GM18907 (cell line): ENCODE measurements at regions not wholly inside any gene's neighbourhood (a gene's known extent, or its start where the extent isn't known, plus 50 kb on each side); places are given as distances from the start of the nearest gene placed in this dataset.
"Not testable (repeated sequence)": the region's sequence is repeated elsewhere in the genome, so short reads cannot be mapped to it uniquely, and the experiment has no call there.

ENCODE experiments used
- ATAC-seq: cut with Tn5 transposase; IDR thresholded peaks from one replicate; pipeline ENCODE4 v1.9.1; 2021; ENCODE audit warnings: mild to moderate bottlenecking, moderate library complexity; ENCODE audit not compliant: unreplicated experiment

GRCh38 chr6:67689329-67689728, 945.8 kb upstream of the ADGRB3 start:
- no peak for ATAC-seq

DNA sequence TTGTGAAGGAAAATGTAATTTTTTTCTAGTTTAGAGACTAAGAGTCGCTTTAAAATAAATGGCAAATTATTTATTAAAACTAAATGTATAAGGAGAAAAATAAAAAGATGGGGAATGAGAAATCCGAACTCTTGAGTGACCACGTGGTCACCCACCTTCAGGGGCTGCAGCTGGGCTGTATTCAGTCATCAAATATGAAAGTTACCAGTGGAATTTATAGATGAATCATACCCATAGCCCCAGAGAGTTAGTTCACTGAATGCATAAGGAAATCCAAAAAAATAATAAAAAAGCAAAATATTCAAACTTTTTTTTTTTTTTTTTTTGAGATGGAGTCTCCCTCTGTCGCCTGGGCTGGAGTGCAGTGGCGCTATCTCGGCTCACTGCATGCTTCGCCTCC, 947.7 kb upstream of the ADGRB3 start:
- ATAC-seq: no peak

GRCh38 chr6:67686225-67686624, 948.9 kb upstream of the ADGRB3 start:
- not testable (repeated sequence) for ATAC-seq

DNA sequence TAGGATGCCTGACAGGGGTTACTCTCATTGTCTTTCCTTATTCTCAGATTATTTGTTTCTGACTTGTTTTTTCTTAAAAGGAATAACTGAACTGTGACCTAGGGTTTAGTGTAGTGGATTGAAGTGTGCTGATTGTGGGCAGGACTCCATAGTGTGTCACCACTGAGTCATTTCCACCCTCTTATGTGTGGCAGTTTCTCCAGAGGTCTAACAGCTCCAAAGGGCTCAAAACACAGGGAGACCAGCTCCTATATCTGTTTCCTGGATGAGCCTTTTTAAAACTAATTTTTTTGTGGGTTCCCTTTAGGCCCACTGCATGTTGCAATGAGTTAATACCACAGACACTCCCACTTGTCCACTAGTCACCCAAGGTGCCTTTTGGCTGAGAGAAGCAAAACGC, 951.1 kb upstream of the ADGRB3 start:
- ATAC-seq: no peak

DNA sequence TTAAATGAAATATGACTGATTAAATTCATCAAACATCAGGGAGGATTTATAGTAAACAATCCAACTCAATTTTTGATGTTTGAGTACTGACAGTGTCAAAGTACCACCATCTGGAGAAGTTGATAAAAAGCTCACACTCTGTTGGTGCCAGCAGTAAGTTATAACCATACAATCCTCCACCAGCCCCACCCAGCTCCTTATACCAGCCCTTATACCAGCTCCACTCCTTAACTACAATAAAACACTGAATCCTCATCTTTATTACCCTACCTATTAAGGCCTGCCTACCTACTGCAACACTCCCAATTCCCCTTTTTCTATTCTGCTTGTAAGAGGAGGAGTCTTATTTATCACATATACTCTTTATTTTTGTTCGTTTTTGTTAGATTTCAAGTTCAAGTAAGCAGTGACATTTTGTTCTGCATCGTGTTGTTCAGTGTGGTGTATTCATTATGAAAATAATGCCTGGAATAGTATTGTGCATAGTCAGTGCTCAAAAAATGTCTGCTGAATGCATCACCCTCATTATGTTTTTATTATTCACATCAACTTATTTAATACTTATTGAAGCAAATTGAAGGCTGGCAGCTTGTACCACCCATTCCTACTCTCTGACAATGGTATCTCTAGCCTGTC, 954.7 kb upstream of the ADGRB3 start:
- ATAC-seq: no peak

DNA sequence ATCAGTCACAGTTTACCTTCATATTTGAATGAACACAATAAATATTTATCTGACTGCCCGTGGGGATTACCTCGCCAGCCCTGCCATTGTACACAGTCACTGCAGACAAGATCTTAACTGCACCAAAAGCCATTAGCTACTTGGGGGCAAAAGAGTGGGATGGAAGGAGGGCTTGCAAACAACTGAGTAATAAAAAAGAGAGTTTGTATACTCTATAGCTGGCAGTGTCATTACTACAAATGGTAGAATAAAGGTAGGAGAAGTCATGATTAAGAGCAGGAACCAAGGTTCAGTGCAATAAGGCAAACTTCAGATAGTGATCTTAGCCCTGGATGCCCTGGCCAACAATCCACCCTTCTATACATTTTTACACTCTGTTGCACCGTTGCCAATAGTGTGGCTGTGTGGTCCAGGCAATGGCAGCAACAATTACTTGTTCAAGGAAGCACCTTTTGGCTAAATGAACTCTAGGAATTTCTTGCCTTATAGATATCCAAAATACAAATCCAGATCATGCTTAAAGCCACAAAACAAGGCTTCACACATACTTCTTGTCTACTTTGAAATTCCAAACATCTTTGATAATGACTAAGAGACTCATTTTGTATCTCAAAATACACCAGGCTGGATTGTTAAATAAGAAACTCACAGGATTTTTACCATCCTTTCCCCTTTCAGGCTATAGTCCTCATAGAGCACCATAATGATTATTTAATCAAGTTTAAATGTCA, 955.4 kb upstream of the ADGRB3 start:
- no peak for ATAC-seq

DNA sequence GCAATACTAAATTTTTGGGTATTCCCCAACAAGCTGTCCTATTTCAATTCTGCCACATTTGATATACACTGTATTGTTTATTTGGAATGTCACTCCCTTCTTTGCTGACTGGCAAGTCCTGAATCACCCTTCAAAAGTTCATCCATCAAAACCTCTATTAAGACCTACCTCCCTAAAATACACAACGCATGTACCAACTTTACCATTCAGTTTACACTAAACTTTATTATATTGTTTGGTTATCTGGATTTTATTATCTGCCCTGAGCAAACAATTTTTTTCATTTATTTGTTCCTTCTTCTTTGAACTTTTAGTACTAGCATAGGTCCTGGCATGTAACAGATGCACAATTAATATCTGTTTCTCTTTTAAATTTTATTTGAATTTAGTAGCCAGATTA, 958.2 kb upstream of the ADGRB3 start:
- ATAC-seq: no peak

DNA sequence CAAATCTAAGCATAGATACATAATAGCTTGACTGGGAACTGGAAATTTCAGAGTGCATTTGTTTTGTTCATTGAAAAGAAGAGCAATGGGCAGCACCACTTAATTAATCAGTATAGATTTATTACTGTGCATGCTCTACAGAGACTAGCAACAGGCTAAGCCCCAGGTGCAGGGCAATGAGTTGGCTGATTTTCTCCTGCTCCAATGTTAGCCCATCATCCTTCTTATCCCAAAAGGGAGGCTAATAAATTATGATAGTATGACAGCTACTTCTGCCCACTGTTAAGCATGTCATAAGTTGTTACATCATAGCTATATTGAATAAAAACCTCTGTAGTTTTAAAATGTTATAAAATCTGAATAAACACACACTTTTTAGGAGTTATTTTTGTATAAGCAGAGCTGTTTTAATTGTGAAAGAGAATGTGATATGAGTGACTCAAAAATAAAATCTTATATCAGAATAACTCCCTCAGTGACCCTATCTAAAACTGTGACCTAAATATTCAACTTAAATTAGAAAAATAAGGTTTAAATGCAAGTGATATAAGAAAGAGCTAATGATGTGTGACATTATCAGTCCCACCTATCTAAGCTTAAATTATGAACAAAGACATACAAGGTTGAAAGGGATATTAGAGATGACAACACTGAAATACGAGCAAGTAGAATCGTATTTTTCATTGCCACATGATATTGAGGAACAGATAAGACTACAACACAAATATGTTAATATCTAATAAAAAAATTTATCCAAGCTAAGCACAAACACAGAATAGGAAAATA, 967.3 kb upstream of the ADGRB3 start:
- ATAC-seq: no peak

- ATAC-seq: no peak
Measured at GRCh38 chr6:67666177-67666964, 968.7 kb upstream of the ADGRB3 start.

DNA sequence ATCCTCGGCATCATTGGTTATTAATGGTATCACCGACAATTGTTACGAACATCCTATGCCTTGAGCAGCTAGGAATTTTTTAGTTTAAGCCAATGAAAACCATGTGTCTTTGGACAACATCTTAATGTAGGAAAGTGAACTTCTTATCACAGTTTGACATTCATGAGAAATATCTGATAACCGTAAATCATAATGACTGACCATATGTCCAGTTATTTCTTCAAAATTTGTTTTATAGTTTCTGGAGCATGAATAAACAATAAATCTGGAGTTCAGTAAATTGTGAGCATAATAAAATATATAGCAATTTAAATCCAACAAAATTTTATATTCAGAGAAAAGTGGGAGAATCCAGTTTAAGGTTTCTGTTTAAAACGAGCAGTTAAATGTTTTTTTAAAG, 970.1 kb upstream of the ADGRB3 start:
- no peak for ATAC-seq

GRCh38 chr6:67663105-67663895, 971.8 kb upstream of the ADGRB3 start:
- no peak for ATAC-seq

DNA sequence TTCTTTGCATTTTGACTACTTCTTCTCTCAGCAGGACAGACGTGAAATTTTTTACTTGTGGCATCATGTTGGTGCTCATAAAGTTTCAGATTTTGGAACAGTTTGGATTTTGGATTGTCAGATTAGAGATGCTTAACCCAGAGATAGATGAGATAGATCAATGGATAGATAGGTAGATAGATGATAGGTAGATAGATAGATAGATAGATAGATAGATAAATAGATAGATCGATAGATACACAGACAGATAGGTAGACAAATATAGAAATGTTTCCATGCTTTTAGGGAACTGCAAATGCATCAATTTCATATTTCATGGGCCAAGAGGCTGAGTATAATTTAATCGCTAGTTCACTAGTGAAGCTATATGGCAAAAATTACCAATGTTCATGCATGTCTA, 981.5 kb upstream of the ADGRB3 start:
- no peak for ATAC-seq

DNA sequence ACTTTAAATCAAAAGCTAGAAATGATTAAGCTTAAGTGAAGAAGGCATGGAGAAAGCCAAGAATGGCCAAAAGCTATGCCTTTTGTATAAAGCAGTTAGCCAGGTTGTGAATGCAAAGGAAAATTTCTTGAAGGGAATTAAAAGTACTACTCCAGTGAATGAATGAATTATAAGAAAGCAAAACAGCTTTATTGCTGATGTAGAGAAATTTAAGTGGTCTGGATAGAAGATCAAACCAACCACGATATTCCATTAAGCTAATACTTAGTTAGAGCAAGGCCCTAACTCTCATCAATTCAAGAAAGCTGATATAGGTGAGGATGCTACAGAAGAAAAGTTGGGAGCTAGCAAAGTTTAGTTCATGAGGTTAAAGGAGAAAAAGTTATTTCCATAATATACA, 988.5 kb upstream of the ADGRB3 start:
- ATAC-seq: no peak

- ATAC-seq: no peak
Measured at GRCh38 chr6:67643281-67643680, 991.8 kb upstream of the ADGRB3 start.

- no peak for ATAC-seq
Measured at GRCh38 chr6:67642582-67642981, 992.5 kb upstream of the ADGRB3 start.

DNA sequence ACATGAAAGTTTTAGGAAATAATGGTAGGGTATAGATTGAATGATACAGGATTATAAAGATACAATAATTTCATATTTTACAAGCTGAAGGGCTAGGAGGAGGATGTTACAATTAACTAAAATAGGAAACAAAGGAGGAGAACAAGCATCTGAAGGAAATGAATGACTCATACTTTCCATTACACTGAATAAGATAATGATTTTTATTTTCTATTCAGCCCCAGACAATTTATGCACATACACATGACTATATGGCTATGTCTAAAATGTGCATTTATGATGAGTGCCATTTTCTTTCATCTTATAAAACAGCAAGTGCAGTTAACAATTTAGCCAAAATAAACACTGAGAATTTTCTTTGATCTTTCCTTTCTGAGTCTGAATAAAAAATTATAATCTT, 994.6 kb upstream of the ADGRB3 start:
- ATAC-seq: no peak

- ATAC-seq: no peak
Measured at GRCh38 chr6:67639161-67639560, 995.9 kb upstream of the ADGRB3 start.

GRCh38 chr6:67634199-67634598, 1000.9 kb upstream of the ADGRB3 start:
- ATAC-seq: no peak

DNA sequence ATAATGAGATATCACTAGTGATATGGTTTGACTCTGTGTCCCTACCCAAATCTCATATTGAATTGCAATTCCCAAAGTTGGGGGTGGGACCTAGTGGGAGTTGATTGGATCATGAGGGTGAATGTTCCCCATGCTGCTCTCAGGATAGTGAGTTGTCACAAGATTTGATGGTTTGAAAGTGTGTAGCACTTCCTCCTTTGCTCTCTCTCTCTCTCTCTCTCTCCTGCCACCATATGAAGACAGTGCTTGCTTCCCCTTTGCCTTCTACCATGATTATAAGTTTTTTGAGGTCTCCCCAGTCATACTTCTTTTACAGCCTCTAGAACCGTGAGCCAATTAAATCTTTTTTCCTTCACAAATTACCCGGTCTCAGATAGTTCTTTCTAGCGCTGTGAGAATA, 1002.0 kb upstream of the ADGRB3 start:
- no peak for ATAC-seq

DNA sequence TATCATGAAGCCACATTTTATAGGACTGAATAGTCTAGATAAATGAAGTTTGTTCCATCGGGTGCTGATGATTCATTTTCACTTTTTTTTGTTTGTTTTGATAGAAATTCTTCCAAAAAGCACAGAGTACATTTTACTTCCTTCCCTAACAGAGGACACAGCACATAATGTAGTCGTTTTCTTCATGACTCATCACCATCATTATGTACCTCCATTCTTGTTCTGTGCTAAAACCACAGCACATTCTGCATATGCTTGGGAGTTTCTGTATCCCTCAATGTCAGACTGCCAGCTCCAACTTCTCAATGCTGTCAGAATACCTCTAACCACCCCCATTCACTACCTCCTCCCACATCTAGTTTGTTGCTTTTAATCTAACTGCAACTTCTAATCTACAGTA, 1004.9 kb upstream of the ADGRB3 start:
- no peak for ATAC-seq
